Naive thymus-derived CD4-positive, alpha-beta T cell (primary cell): ENCODE measurements at regions not wholly inside any gene's neighbourhood (a gene's known extent, or its start where the extent isn't known, plus 50 kb on each side); places are given as distances from the start of the nearest gene placed in this dataset.
A peak's percentile ranks its signal among the peaks of the same experiment; 100 is the strongest.

ENCODE experiments used
- ATAC-seq: fragments of 150-1000 bp; cut with Tn5 transposase; 2 replicates; pipeline ENCODE4 v1.10.0; 2021; ENCODE audit warnings: mild to moderate bottlenecking, moderate library complexity
- CTCF ChIA-PET: fragments of 350-600 bp; sonication (Branson Sonifier 250); formaldehyde crosslinking; loops from one replicate; lab custom pipeline; 2021; ENCODE audit warnings: antibody characterized with exemption; lab: Charles Lee
- POLR2A ChIA-PET: fragments of 350-600 bp; sonication (Branson Sonifier 250); formaldehyde crosslinking; loops from one replicate; lab custom pipeline; 2021; ENCODE audit warnings: antibody characterized with exemption, inconsistent platforms; lab: Charles Lee
- DNase-seq, 9 donors: peaks; one replicate each; pipeline versions ENCODE4 v3.0.0 to v3.0.0-alpha.2; 2020 to 2022; ENCODE audit warnings: mixed read lengths in 1 of 9
- H3K27ac ChIP-seq: one replicate; pipeline ENCODE4 v1.7.0; 2013; ENCODE audit warnings: mild to moderate bottlenecking, low read depth, low read length, moderate library complexity
- H3K27me3 ChIP-seq, 2 donors: one replicate each; pipeline ENCODE4 v1.7.0; 2013; ENCODE audit warnings: low read length in 2 of 2, mild to moderate bottlenecking in 2 of 2, moderate library complexity in 2 of 2; ENCODE audit not compliant: control insufficient read depth in 2 of 2, insufficient read depth in 2 of 2
- H3K36me3 ChIP-seq, 3 experiments: 1 replicate in 2 of 3; 2 replicates in 1 of 3; pipeline ENCODE4 v1.7.0; 2013; ENCODE audit warnings: low read length in 3 of 3, mild to moderate bottlenecking in 3 of 3, moderate library complexity in 1 of 3; ENCODE audit not compliant: insufficient read depth in 3 of 3, control insufficient read depth in 2 of 3
- H3K4me1 ChIP-seq, 2 donors: one replicate each; pipeline ENCODE4 v1.7.0; 2013; ENCODE audit warnings: low read length in 2 of 2, mild to moderate bottlenecking in 2 of 2, moderate library complexity in 1 of 2; ENCODE audit not compliant: control insufficient read depth in 2 of 2, insufficient read depth in 2 of 2
- H3K4me3 ChIP-seq: 2 replicates; pipeline ENCODE4 v1.7.0; 2013; ENCODE audit warnings: mild to moderate bottlenecking, low read length
- H3K9me3 ChIP-seq, 3 experiments: 1 replicate in 2 of 3; 2 replicates in 1 of 3; pipeline ENCODE4 v1.7.0; 2013; ENCODE audit warnings: low read length in 3 of 3; ENCODE audit not compliant: control insufficient read depth in 2 of 3
- H3K27ac Mint-ChIP-seq, 9 donors: one replicate each; pipeline ENCODE4 v1.8.0; 2020 to 2022; ENCODE audit warnings: mixed read lengths in 9 of 9, mild to moderate bottlenecking in 8 of 9, moderate library complexity in 5 of 9, inconsistent platforms in 2 of 9
- H3K27me3 Mint-ChIP-seq, 5 donors: one replicate each; pipeline ENCODE4 v1.8.0; 2021 to 2022; ENCODE audit warnings: mixed read lengths in 5 of 5, mild to moderate bottlenecking in 1 of 5
- H3K36me3 Mint-ChIP-seq, 5 donors: one replicate each; pipeline ENCODE4 v1.8.0; 2020 to 2022; ENCODE audit warnings: mixed read lengths in 5 of 5, mild to moderate bottlenecking in 3 of 5, inconsistent platforms in 1 of 5
- H3K4me1 Mint-ChIP-seq, 7 donors: one replicate each; pipeline ENCODE4 v1.8.0; 2020 to 2022; ENCODE audit warnings: mixed read lengths in 7 of 7, mild to moderate bottlenecking in 3 of 7, inconsistent platforms in 1 of 7
- H3K4me3 Mint-ChIP-seq, 10 donors: one replicate each; pipeline ENCODE4 v1.8.0; 2020 to 2022; ENCODE audit warnings: mild to moderate bottlenecking in 10 of 10, mixed read lengths in 10 of 10, moderate library complexity in 6 of 10, inconsistent platforms in 2 of 10
- H3K9me3 Mint-ChIP-seq, 11 donors: one replicate each; pipeline ENCODE4 v1.8.0; 2020 to 2022; ENCODE audit warnings: mixed read lengths in 11 of 11, mild to moderate bottlenecking in 4 of 11, inconsistent platforms in 1 of 11, moderate library complexity in 1 of 11
- intact Hi-C, 2 donors: fragments of 100-400 bp; cut with micrococcal nuclease; formaldehyde crosslinking; loops; one replicate each; pipeline ENCODE4 v1.15.1; 2023

GRCh38 chr5:92508271-92508670, 1072.7 kb downstream of the NR2F1-AS1 start:
- Mint-ChIP-seq H3K4me1 (peaks cover 0 to 7% (median 0%) of the 10 kb centered on the region in 7 donors), H3K27ac (no peak overlapping the region), H3K27me3 (peaks cover 0 to under 1% (median 0%) of the 10 kb centered on the region in 5 donors), H3K36me3 (no peaks in the 10 kb centered on the region), H3K9me3 (peaks cover 10 to 40% (median 24%) of the 10 kb centered on the region in 11 donors), H3K4me3 (no peak overlapping the region)
- CTCF ChIA-PET, result no interaction called here
- Histone ChIP-seq H3K36me3 (no peaks in the 10 kb centered on the region), H3K4me3 (no peak overlapping the region), H3K27me3 (no peaks in the 10 kb centered on the region), H3K9me3 (peaks cover 0 to 22% (median 0%) of the 10 kb centered on the region in 3 experiments), H3K4me1 (no peaks in the 10 kb centered on the region), H3K27ac (no peak overlapping the region)
- POLR2A ChIA-PET, result no interaction called here
- ATAC-seq (no peak), DNase-seq (no peak)
- intact Hi-C loops, result no loop called here

- peak overlapping the region in 2 of 10 donors; percentile 16 to 64 for H3K4me3 Mint-ChIP-seq
Measured at GRCh38 chr5:92505925-92506324, 1075.1 kb downstream of the NR2F1-AS1 start.

GRCh38 chr5:92505145-92505544, 1075.9 kb downstream of the NR2F1-AS1 start:
- H3K9me3 ChIP-seq, result peaks cover 0 to 19% (median 0%) of the 10 kb centered on the region in 3 experiments
- peaks cover 0 to 7% (median 0%) of the 10 kb centered on the region in 7 donors for H3K4me1 Mint-ChIP-seq
- ATAC-seq, result no peak
- no peaks in the 10 kb centered on the region for H3K36me3 ChIP-seq
- CTCF ChIA-PET, result no interaction called here
- peaks cover 0 to 4% (median 0%) of the 10 kb centered on the region in 5 donors for H3K27me3 Mint-ChIP-seq
- POLR2A ChIA-PET, result no interaction called here
- peaks cover 2 to 22% (median 13%) of the 10 kb centered on the region in 11 donors for H3K9me3 Mint-ChIP-seq
- H3K27ac ChIP-seq, result no peak overlapping the region
- intact Hi-C loops, result no loop called here
- no peak overlapping the region for H3K27ac Mint-ChIP-seq
- H3K27me3 ChIP-seq, result no peaks in the 10 kb centered on the region
- no peak for DNase-seq
- no peak overlapping the region for H3K4me3 ChIP-seq
- H3K4me3 Mint-ChIP-seq, result no peak overlapping the region
- no peaks in the 10 kb centered on the region for H3K4me1 ChIP-seq
- no peaks in the 10 kb centered on the region for H3K36me3 Mint-ChIP-seq

More at GRCh38 chr5:92505925-92506324, 1075.1 kb downstream of the NR2F1-AS1 start:
- intact Hi-C loops, result no loop called here
- peaks cover 0 to 4% (median 0%) of the 10 kb centered on the region in 5 donors for H3K27me3 Mint-ChIP-seq
- no peaks in the 10 kb centered on the region for H3K36me3 Mint-ChIP-seq
- ATAC-seq, result no peak
- H3K9me3 Mint-ChIP-seq, result peaks cover 6 to 24% (median 15%) of the 10 kb centered on the region in 11 donors
- Histone ChIP-seq H3K27me3 (no peaks in the 10 kb centered on the region), H3K9me3 (peaks cover 0 to 19% (median 0%) of the 10 kb centered on the region in 3 experiments), H3K4me3 (no peak overlapping the region), H3K4me1 (no peaks in the 10 kb centered on the region), H3K27ac (no peak overlapping the region), H3K36me3 (no peaks in the 10 kb centered on the region)
- DNase-seq, result no peak
- H3K4me1 Mint-ChIP-seq, result peaks cover 0 to 7% (median 0%) of the 10 kb centered on the region in 7 donors
- H3K27ac Mint-ChIP-seq, result peak overlapping the region in 1 of 9 donors; percentile 52
- ChIA-PET CTCF (no interaction called here), POLR2A (no interaction called here)

- Mint-ChIP-seq H3K4me1 (peaks cover 0 to 7% (median 0%) of the 10 kb centered on the region in 7 donors), H3K9me3 (peaks cover 2 to 22% (median 13%) of the 10 kb centered on the region in 11 donors), H3K4me3 (no peak overlapping the region), H3K27me3 (peaks cover 0 to 4% (median 0%) of the 10 kb centered on the region in 5 donors), H3K27ac (no peak overlapping the region), H3K36me3 (no peaks in the 10 kb centered on the region)
- intact Hi-C loops, result no loop called here
- H3K4me3 ChIP-seq, result no peak overlapping the region
- peaks cover 0 to 11% (median 0%) of the 10 kb centered on the region in 3 experiments for H3K9me3 ChIP-seq
- no peak for DNase-seq
- no peaks in the 10 kb centered on the region for H3K27me3 ChIP-seq
- H3K4me1 ChIP-seq, result no peaks in the 10 kb centered on the region
- ChIA-PET CTCF (no interaction called here), POLR2A (no interaction called here)
- no peak overlapping the region for H3K27ac ChIP-seq
- ATAC-seq, result no peak
- no peaks in the 10 kb centered on the region for H3K36me3 ChIP-seq
Measured at GRCh38 chr5:92504346-92504745, 1076.7 kb downstream of the NR2F1-AS1 start.

GRCh38 chr5:92500752-92501151, 1080.3 kb downstream of the NR2F1-AS1 start:
- Mint-ChIP-seq H3K4me1 (peaks cover 0 to 7% (median 0%) of the 10 kb centered on the region in 7 donors), H3K27ac (no peak overlapping the region), H3K9me3 (peaks cover 0 to 10% (median 3%) of the 10 kb centered on the region in 11 donors), H3K36me3 (no peaks in the 10 kb centered on the region), H3K27me3 (peaks cover 0 to 4% (median 0%) of the 10 kb centered on the region in 5 donors), H3K4me3 (no peak overlapping the region)
- ATAC-seq (no peak), DNase-seq (no peak)
- H3K36me3 ChIP-seq, result no peaks in the 10 kb centered on the region
- ChIA-PET POLR2A (no interaction called here), CTCF (no interaction called here)
- H3K27me3 ChIP-seq, result no peaks in the 10 kb centered on the region
- H3K4me1 ChIP-seq, result no peaks in the 10 kb centered on the region
- no peaks in the 10 kb centered on the region for H3K9me3 ChIP-seq
- H3K27ac ChIP-seq, result no peak overlapping the region
- no peak overlapping the region for H3K4me3 ChIP-seq
- intact Hi-C loops, result no loop called here

- ChIA-PET CTCF (no interaction called here), POLR2A (no interaction called here)
- no peaks in the 10 kb centered on the region for H3K9me3 ChIP-seq
- no peak for DNase-seq
- H3K4me3 ChIP-seq, result no peak overlapping the region
- H3K4me1 ChIP-seq, result no peaks in the 10 kb centered on the region
- no peaks in the 10 kb centered on the region for H3K4me1 Mint-ChIP-seq
- no peaks in the 10 kb centered on the region for H3K36me3 ChIP-seq
- ATAC-seq, result no peak
- intact Hi-C loops, result no loop called here
- no peak overlapping the region for H3K27ac Mint-ChIP-seq
- H3K36me3 Mint-ChIP-seq, result no peaks in the 10 kb centered on the region
- H3K27me3 ChIP-seq, result no peaks in the 10 kb centered on the region
- peaks cover 0 to 4% (median 0%) of the 10 kb centered on the region in 11 donors for H3K9me3 Mint-ChIP-seq
- H3K27ac ChIP-seq, result no peak overlapping the region
- no peaks in the 10 kb centered on the region for H3K27me3 Mint-ChIP-seq
- H3K4me3 Mint-ChIP-seq, result no peak overlapping the region
Measured at GRCh38 chr5:92496545-92496944, 1084.5 kb downstream of the NR2F1-AS1 start.

GRCh38 chr5:92494508-92494907, 1086.5 kb downstream of the NR2F1-AS1 start:
- H3K4me1 Mint-ChIP-seq, result no peaks in the 10 kb centered on the region
- H3K27me3 Mint-ChIP-seq, result no peaks in the 10 kb centered on the region
- ATAC-seq (no peak), DNase-seq (no peak)
- no peaks in the 10 kb centered on the region for H3K36me3 ChIP-seq
- POLR2A ChIA-PET, result no interaction called here
- H3K27ac ChIP-seq, result no peak overlapping the region
- H3K36me3 Mint-ChIP-seq, result no peaks in the 10 kb centered on the region
- CTCF ChIA-PET, result no interaction called here
- H3K9me3 ChIP-seq, result no peaks in the 10 kb centered on the region
- no peaks in the 10 kb centered on the region for H3K27me3 ChIP-seq
- H3K4me3 Mint-ChIP-seq, result no peak overlapping the region
- no peaks in the 10 kb centered on the region for H3K4me1 ChIP-seq
- H3K9me3 Mint-ChIP-seq, result peaks cover 0 to 4% (median 0%) of the 10 kb centered on the region in 11 donors
- no peak overlapping the region for H3K27ac Mint-ChIP-seq
- H3K4me3 ChIP-seq, result no peak overlapping the region
- intact Hi-C loops, result no loop called here
